Stomach (tissue), 4 donors: ENCODE measurements at regions not wholly inside any gene's neighbourhood (a gene's known extent, or its start where the extent isn't known, plus 50 kb on each side); places are given as distances from the start of the nearest gene placed in this dataset.

Experiments
- EP300 ChIP-seq: sonication (generic); formaldehyde crosslinking; IDR thresholded peaks from one replicate; pipeline ENCODE4 v1.6.1; 2017; ENCODE audit warnings: antibody characterized with exemption
- POLR2A ChIP-seq, 4 donors: fragments of 450-650 bp; IDR thresholded peaks; one replicate each; pipeline ENCODE4 v1.6.1; 2016; ENCODE audit warnings: antibody characterized with exemption in 4 of 4, control low read depth in 2 of 4, mild to moderate bottlenecking in 1 of 4, moderate library complexity in 1 of 4
- POLR2AphosphoS5 ChIP-seq, 3 donors: sonication (generic); formaldehyde crosslinking; IDR thresholded peaks; one replicate each; pipeline ENCODE4 v1.6.1; 2016; ENCODE audit warnings: antibody characterized with exemption in 3 of 3
- TF ChIP-seq, protein P1 (sequence below), 7 experiments: fragments of 450-650 bp in 4 of 7; fragments of 200-600 bp in 3 of 7; sonication (generic) in 3 of 7; IDR thresholded peaks; one replicate each; pipeline ENCODE4 v1.5.1; 2016 to 2019; ENCODE audit warnings: antibody characterized with exemption in 7 of 7, control low read depth in 2 of 7, mild to moderate bottlenecking in 1 of 7

DNA sequence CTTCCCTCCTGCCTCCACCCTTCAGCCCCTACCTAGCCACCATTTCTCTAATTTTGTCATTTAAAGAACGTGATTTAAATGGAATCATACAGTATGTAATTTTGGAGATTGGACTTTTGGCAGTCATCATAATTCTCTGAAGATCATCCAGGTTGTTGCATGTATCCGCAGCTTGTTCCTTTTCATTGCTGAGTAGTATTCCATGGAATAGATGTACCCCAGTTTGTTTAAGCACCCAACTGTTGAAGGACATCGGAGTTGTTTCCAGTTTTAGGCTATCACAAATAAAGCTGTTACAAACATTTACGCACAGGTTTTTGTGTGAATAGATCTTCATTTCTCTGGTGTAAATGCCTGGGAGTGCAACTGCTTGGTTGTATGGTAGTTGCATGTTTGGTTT, 61.1 kb upstream of the PWP1 start:
- TF ChIP-seq, protein P1, sequence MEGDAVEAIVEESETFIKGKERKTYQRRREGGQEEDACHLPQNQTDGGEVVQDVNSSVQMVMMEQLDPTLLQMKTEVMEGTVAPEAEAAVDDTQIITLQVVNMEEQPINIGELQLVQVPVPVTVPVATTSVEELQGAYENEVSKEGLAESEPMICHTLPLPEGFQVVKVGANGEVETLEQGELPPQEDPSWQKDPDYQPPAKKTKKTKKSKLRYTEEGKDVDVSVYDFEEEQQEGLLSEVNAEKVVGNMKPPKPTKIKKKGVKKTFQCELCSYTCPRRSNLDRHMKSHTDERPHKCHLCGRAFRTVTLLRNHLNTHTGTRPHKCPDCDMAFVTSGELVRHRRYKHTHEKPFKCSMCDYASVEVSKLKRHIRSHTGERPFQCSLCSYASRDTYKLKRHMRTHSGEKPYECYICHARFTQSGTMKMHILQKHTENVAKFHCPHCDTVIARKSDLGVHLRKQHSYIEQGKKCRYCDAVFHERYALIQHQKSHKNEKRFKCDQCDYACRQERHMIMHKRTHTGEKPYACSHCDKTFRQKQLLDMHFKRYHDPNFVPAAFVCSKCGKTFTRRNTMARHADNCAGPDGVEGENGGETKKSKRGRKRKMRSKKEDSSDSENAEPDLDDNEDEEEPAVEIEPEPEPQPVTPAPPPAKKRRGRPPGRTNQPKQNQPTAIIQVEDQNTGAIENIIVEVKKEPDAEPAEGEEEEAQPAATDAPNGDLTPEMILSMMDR (IDR thresholded peaks at IDR 0.05): no peak
- no peak for TF ChIP-seq POLR2A (IDR thresholded peaks at IDR 0.05)
- no peak for TF ChIP-seq POLR2AphosphoS5 (IDR thresholded peaks at IDR 0.05)
- TF ChIP-seq EP300: no peak
